GM12878 (cell line): ENCODE measurements at regions not wholly inside any gene's neighbourhood (a gene's known extent, or its start where the extent isn't known, plus 50 kb on each side); places are given as distances from the start of the nearest gene placed in this dataset.

ENCODE experiments used
- ATAC-seq: fragments of 200-7000 bp; cut with Tn5 transposase; 3 replicates; pipeline ENCODE4 v1.9.1; 2020; ENCODE audit warnings: mild to moderate bottlenecking, moderate library complexity
- BruUV-seq: library from RNA; stranded (reverse); fragments of 400-500 nt; replicated peaks from 2 replicates; lab custom pipeline; 2021; lab: Mats Ljungman, UMichigan
- CTCF ChIA-PET: fragments of 300-600 bp; sonication (Branson Sonifier 250); formaldehyde crosslinking; extraction: SDS; loops from one replicate; lab custom pipeline; 2021; ENCODE audit warnings: inconsistent platforms; lab: Yijun Ruan, JAX
- POLR2A ChIA-PET: fragments of 350-600 bp; formaldehyde crosslinking; extraction: SDS; loops from one replicate; lab custom pipeline; 2021; ENCODE audit warnings: inconsistent platforms; lab: Charles Lee
- RAD21 ChIA-PET: fragments of 300-600 bp; sonication (Branson Sonifier 250); formaldehyde crosslinking; loops from one replicate; lab custom pipeline; 2023; ENCODE audit warnings: antibody characterized with exemption; ENCODE audit not compliant: unreplicated experiment; lab: Charles Lee
- SMC1A ChIA-PET: fragments of 300-600 bp; sonication (Branson Sonifier 250); formaldehyde crosslinking; loops from one replicate; lab custom pipeline; 2023; ENCODE audit not compliant: unreplicated experiment, uncharacterized antibody; lab: Charles Lee
- DNase-seq: peaks from one replicate; pipeline ENCODE4 v3.0.0-alpha.2; 2011; ENCODE audit warnings: low read depth, low spot score
- FAIRE-seq: peaks from 3 replicates; lab custom pipeline; 2011; peaks lifted over from hg19 to GRCh38; lab: Jason Lieb, UNC
- H2AFZ ChIP-seq: 2 replicates; pipeline ENCODE4 v1.6.0; 2011; ENCODE audit warnings: low read depth, low read length, control low read depth; ENCODE audit not compliant: control insufficient read depth
- H3K27ac ChIP-seq: 2 replicates; pipeline ENCODE4 v1.5.1; 2011; ENCODE audit warnings: control low read depth; ENCODE audit not compliant: control insufficient read depth, insufficient read depth
- H3K27me3 ChIP-seq, 2 experiments: replicated peaks in 1 of 2; 2 replicates each; pipeline versions ENCODE4 v1.6.0 to v1.6.1; 2011; ENCODE audit warnings: low read length in 1 of 2; ENCODE audit not compliant: control insufficient read depth in 2 of 2, insufficient read depth in 2 of 2
- H3K36me3 ChIP-seq, 2 experiments: 2 replicates each; pipeline ENCODE4 v1.5.1; 2011; ENCODE audit warnings: low read length in 1 of 2; ENCODE audit not compliant: control insufficient read depth in 2 of 2, insufficient read depth in 2 of 2
- H3K4me1 ChIP-seq: 2 replicates; pipeline ENCODE4 v1.6.1; 2011; ENCODE audit warnings: mild to moderate bottlenecking, low read length, moderate library complexity, mixed read lengths; ENCODE audit not compliant: control insufficient read depth, insufficient read depth
- H3K4me2 ChIP-seq: 2 replicates; pipeline ENCODE4 v1.6.0; 2011; ENCODE audit warnings: control low read depth; ENCODE audit not compliant: control insufficient read depth, insufficient read depth
- H3K4me3 ChIP-seq: fragments of 200-600 bp; sonication (generic); 2 replicates; pipeline ENCODE4 v1.5.1; 2016
- H3K79me2 ChIP-seq: 2 replicates; pipeline ENCODE4 v1.6.0; 2011; ENCODE audit warnings: low read length; ENCODE audit not compliant: control insufficient read depth, insufficient read depth
- H3K9ac ChIP-seq: 2 replicates; pipeline ENCODE4 v1.8.0; 2011; ENCODE audit warnings: low read length, control low read depth, mixed read lengths; ENCODE audit not compliant: control insufficient read depth, insufficient read depth
- H3K9me3 ChIP-seq: replicated peaks from 3 replicates; pipeline ENCODE4 v1.5.1; 2011; ENCODE audit warnings: mild to moderate bottlenecking, low read length; ENCODE audit not compliant: control insufficient read depth, insufficient read depth
- H4K20me1 ChIP-seq: 2 replicates; pipeline ENCODE4 v1.6.0; 2011; ENCODE audit not compliant: control insufficient read depth, insufficient read depth
- HDGF ChIP-seq: fragments of 450-650 bp; IDR thresholded peaks from 2 replicates; pipeline ENCODE4 v1.6.1; 2016; ENCODE audit warnings: antibody characterized with exemption
- NBN ChIP-seq: fragments of 450-650 bp; IDR thresholded peaks from 2 replicates; pipeline ENCODE4 v1.6.1; 2016
- SIN3A ChIP-seq: IDR thresholded peaks from 2 replicates; pipeline ENCODE4 v1.6.1; 2012; ENCODE audit warnings: low read depth, low read length, improper control_type of control experiment
- SRF ChIP-seq, 2 experiments: IDR thresholded peaks; 2 replicates each; pipeline ENCODE4 v1.6.1; 2011; ENCODE audit warnings: low read depth in 2 of 2, low read length in 2 of 2, mild to moderate bottlenecking in 1 of 2, moderate library complexity in 1 of 2
- TCF3 ChIP-seq: IDR thresholded peaks from 2 replicates; pipeline ENCODE4 v1.6.1; 2012; ENCODE audit warnings: low read depth, mild to moderate bottlenecking, low read length, borderline replicate concordance; ENCODE audit not compliant: insufficient read depth
- ZBED1 ChIP-seq: IDR thresholded peaks from 2 replicates; pipeline ENCODE4 v1.6.1; 2016; ENCODE audit warnings: borderline replicate concordance
- WGBS: methylation state at CpG from one replicate; pipeline ENCODE4 v1.1.6; 2016; ENCODE audit warnings: low lambda C conversion rate; ENCODE audit not compliant: insufficient replicate concordance, insufficient coverage; ENCODE audit errors: missing lambda C conversion rate; 5-methylcytosine and 5-hydroxymethylcytosine counted together
- in situ Hi-C: fragments of 300-500 bp; cut with MboI; formaldehyde crosslinking; loops from 9 replicates; pipeline ENCODE4 v1.14.3; 2018; ENCODE audit warnings: mixed read lengths
- intact Hi-C: fragments of 100-400 bp; cut with micrococcal nuclease; formaldehyde crosslinking; loops from one replicate; pipeline ENCODE4 v1.14.2; 2022; ENCODE audit not compliant: unreplicated experiment
- TF ChIP-seq, protein P1 (sequence below), 3 experiments: IDR thresholded peaks in 2 of 3; conservative IDR thresholded peaks in 1 of 3; 2 replicates each; pipeline ENCODE4 v1.5.1; 2011; ENCODE audit warnings: low read depth in 3 of 3, low read length in 3 of 3, mild to moderate bottlenecking in 3 of 3, control low read depth in 2 of 3, moderate library complexity in 2 of 3, inconsistent platforms in 1 of 3, mixed read lengths in 1 of 3; ENCODE audit not compliant: control insufficient read depth in 2 of 3, insufficient read depth in 1 of 3; ENCODE audit errors: extremely low read depth in 1 of 3
- TF ChIP-seq, protein P2 (sequence below): fragments of 450-650 bp; formaldehyde crosslinking; IDR thresholded peaks from 2 replicates; pipeline ENCODE4 v1.5.0; 2022; ENCODE audit warnings: mild to moderate bottlenecking, missing genetic modification characterization

DNA sequence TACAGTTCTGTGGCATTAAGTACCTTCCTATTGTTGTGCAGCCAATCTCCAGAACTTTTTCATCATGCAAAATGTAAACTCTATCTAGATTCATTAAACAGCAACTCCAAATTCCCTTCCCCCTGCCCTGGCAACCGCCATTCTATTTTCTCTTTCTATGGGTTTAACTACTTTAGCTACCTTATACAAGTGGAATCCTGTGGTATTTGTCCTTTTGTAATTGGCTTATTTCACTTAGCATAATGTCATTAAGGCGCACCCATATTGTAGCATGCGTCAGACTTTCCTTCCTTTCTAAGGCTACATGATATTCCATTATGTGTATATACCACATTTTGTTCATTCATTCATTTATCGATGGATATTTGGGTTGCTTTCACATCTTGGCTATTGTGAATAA, 142.4 kb downstream of the CAAP1 start:
- intact Hi-C loops: no loop called here
- no peak for FAIRE-seq

More for the DNA sequence above, 142.4 kb downstream of the CAAP1 start:
- in situ Hi-C loops: no loop called here
- ChIA-PET POLR2A (no interaction called here), SMC1A (no interaction called here), CTCF (interaction anchor here (4.7 kb wide), 1 partner anchor 107 kb away, joined by 41 read pairs; no protein-coding TSS in a partner anchor), RAD21 (no interaction called here)
- no peak for TF ChIP-seq SIN3A
- TF ChIP-seq ZBED1: no peak
- TF ChIP-seq SRF (IDR thresholded peaks at IDR 0.05; ENCODE audit: low read depth in 2 of 2, low read length in 2 of 2): no peak
- no peak for TF ChIP-seq TCF3
- no peak for TF ChIP-seq HDGF
- TF ChIP-seq, protein P1, sequence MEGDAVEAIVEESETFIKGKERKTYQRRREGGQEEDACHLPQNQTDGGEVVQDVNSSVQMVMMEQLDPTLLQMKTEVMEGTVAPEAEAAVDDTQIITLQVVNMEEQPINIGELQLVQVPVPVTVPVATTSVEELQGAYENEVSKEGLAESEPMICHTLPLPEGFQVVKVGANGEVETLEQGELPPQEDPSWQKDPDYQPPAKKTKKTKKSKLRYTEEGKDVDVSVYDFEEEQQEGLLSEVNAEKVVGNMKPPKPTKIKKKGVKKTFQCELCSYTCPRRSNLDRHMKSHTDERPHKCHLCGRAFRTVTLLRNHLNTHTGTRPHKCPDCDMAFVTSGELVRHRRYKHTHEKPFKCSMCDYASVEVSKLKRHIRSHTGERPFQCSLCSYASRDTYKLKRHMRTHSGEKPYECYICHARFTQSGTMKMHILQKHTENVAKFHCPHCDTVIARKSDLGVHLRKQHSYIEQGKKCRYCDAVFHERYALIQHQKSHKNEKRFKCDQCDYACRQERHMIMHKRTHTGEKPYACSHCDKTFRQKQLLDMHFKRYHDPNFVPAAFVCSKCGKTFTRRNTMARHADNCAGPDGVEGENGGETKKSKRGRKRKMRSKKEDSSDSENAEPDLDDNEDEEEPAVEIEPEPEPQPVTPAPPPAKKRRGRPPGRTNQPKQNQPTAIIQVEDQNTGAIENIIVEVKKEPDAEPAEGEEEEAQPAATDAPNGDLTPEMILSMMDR (IDR thresholded peaks at IDR 0.05 in 2 of 3, conservative IDR thresholded peaks at IDR 0.05 in 1 of 3; ENCODE audit: control insufficient read depth in 2 of 3, extremely low read depth in 1 of 3, insufficient read depth in 1 of 3, low read depth in 3 of 3, low read length in 3 of 3): no peak
- TF ChIP-seq, protein P2, sequence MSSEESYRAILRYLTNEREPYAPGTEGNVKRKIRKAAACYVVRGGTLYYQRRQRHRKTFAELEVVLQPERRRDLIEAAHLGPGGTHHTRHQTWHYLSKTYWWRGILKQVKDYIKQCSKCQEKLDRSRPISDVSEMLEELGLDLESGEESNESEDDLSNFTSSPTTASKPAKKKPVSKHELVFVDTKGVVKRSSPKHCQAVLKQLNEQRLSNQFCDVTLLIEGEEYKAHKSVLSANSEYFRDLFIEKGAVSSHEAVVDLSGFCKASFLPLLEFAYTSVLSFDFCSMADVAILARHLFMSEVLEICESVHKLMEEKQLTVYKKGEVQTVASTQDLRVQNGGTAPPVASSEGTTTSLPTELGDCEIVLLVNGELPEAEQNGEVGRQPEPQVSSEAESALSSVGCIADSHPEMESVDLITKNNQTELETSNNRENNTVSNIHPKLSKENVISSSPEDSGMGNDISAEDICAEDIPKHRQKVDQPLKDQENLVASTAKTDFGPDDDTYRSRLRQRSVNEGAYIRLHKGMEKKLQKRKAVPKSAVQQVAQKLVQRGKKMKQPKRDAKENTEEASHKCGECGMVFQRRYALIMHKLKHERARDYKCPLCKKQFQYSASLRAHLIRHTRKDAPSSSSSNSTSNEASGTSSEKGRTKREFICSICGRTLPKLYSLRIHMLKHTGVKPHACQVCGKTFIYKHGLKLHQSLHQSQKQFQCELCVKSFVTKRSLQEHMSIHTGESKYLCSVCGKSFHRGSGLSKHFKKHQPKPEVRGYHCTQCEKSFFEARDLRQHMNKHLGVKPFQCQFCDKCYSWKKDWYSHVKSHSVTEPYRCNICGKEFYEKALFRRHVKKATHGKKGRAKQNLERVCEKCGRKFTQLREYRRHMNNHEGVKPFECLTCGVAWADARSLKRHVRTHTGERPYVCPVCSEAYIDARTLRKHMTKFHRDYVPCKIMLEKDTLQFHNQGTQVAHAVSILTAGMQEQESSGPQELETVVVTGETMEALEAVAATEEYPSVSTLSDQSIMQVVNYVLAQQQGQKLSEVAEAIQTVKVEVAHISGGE: no peak
- TF ChIP-seq NBN: no peak
- BruUV-seq: no TSS peak
- ATAC-seq (no peak), DNase-seq (no peak)
- no peak overlapping the region for H2AFZ ChIP-seq
- H3K79me2 ChIP-seq: no peaks in the 10 kb centered on the region
- no peak overlapping the region for H3K9ac ChIP-seq
- no peak overlapping the region for H3K4me3 ChIP-seq
- H4K20me1 ChIP-seq: no peaks in the 10 kb centered on the region
- 91% methylated on average over 4 of the region's 4 CpGs for WGBS
- H3K4me1 ChIP-seq: peaks cover 21% of the 10 kb centered on the region
- no peaks in the 10 kb centered on the region for H3K27me3 ChIP-seq
- no peak overlapping the region for H3K4me2 ChIP-seq
- H3K27ac ChIP-seq: no peak overlapping the region
- no peaks in the 10 kb centered on the region for H3K36me3 ChIP-seq
- peaks cover 9% of the 10 kb centered on the region for H3K9me3 ChIP-seq
